B cell (primary cell): ENCODE measurements at regions not wholly inside any gene's neighbourhood (a gene's known extent, or its start where the extent isn't known, plus 50 kb on each side); places are given as distances from the start of the nearest gene placed in this dataset.

Source experiments
- ATAC-seq: fragments of 200-7000 bp; cut with Tn5 transposase; one replicate; pipeline ENCODE4 v1.10.0; 2021; ENCODE audit warnings: low read depth, mild to moderate bottlenecking, moderate number of reproducible peaks, moderate library complexity
- CTCF ChIA-PET: fragments of 350-600 bp; sonication (Branson Sonifier 250); formaldehyde crosslinking; loops from one replicate; lab custom pipeline; 2021; ENCODE audit warnings: antibody characterized with exemption, inconsistent platforms; lab: Charles Lee
- POLR2A ChIA-PET: fragments of 350-600 bp; sonication (Branson Sonifier 250); formaldehyde crosslinking; loops from one replicate; lab custom pipeline; 2021; ENCODE audit warnings: antibody characterized with exemption; lab: Charles Lee
- DNase-seq: peaks from one replicate; pipeline ENCODE4 v3.0.0; 2013
- H2AFZ ChIP-seq: 2 replicates; pipeline ENCODE4 v1.6.1; 2012; ENCODE audit warnings: mild to moderate bottlenecking, low read depth, low read length; ENCODE audit not compliant: insufficient read depth, poor library complexity, severe bottlenecking
- H3K27ac ChIP-seq, 2 donors: 1 replicate in 1 of 2; 2 replicates in 1 of 2; pipeline ENCODE4 v1.5.1; 2012 to 2013; ENCODE audit warnings: low read length in 2 of 2, mild to moderate bottlenecking in 2 of 2, moderate library complexity in 1 of 2
- H3K27me3 ChIP-seq, 4 experiments: fragments of 200-600 bp in 1 of 4; sonication (generic) in 1 of 4; replicated peaks in 1 of 4; 1 replicate in 2 of 4; 2 replicates in 2 of 4; pipeline versions ENCODE4 v1.6.1 to v1.7.0; 2013 to 2016; ENCODE audit warnings: low read length in 3 of 4, mild to moderate bottlenecking in 2 of 4, mixed read lengths in 1 of 4, moderate library complexity in 1 of 4; ENCODE audit not compliant: insufficient read depth in 4 of 4, control insufficient read depth in 3 of 4; ENCODE audit errors: control extremely low read depth in 1 of 4
- H3K36me3 ChIP-seq, 2 experiments: replicated peaks in 1 of 2; 1 replicate in 1 of 2; 2 replicates in 1 of 2; pipeline versions ENCODE4 v1.6.1 to v1.7.1; 2013; ENCODE audit warnings: low read length in 1 of 2; ENCODE audit not compliant: insufficient read depth in 2 of 2, control insufficient read depth in 1 of 2; ENCODE audit errors: control extremely low read depth in 1 of 2, extremely low read depth in 1 of 2
- H3K4me1 ChIP-seq, 2 donors: fragments of 200-600 bp in 1 of 2; sonication (generic) in 1 of 2; 1 replicate in 1 of 2; 2 replicates in 1 of 2; pipeline versions ENCODE4 v1.5.1 to v1.6.1; 2013 to 2017; ENCODE audit warnings: low read length in 2 of 2; ENCODE audit not compliant: control insufficient read depth in 2 of 2, insufficient read depth in 2 of 2
- H3K4me2 ChIP-seq: replicated peaks from 2 replicates; pipeline ENCODE3; 2012; ENCODE audit warnings: mild to moderate bottlenecking, low read depth, low read length; ENCODE audit not compliant: poor library complexity, severe bottlenecking
- H3K4me3 ChIP-seq, 5 experiments: fragments of 200-600 bp in 1 of 5; sonication (generic) in 1 of 5; 1 replicate in 3 of 5; 2 replicates in 2 of 5; pipeline versions ENCODE4 v1.5.1 to v1.7.0; 2011 to 2016; ENCODE audit warnings: low read length in 4 of 5, mild to moderate bottlenecking in 4 of 5, low read depth in 2 of 5, control low read depth in 1 of 5, moderate library complexity in 1 of 5; ENCODE audit not compliant: insufficient read depth in 1 of 5; ENCODE audit errors: control extremely low read depth in 1 of 5, extremely low read depth in 1 of 5
- H3K79me2 ChIP-seq: fragments of 200-600 bp; sonication (generic); one replicate; pipeline ENCODE4 v1.6.0; 2016; ENCODE audit warnings: low read length; ENCODE audit not compliant: control insufficient read depth, insufficient read depth
- H3K9ac ChIP-seq: fragments of 200-600 bp; sonication (generic); 2 replicates; pipeline ENCODE4 v1.6.1; 2017; ENCODE audit warnings: mild to moderate bottlenecking, low read length, moderate library complexity
- H3K9me3 ChIP-seq, 3 donors: one replicate each; pipeline versions ENCODE4 v1.6.1 to v1.7.1; 2013; ENCODE audit warnings: low read length in 2 of 3; ENCODE audit not compliant: control insufficient read depth in 2 of 3, insufficient read depth in 1 of 3; ENCODE audit errors: control extremely low read depth in 1 of 3
- H4K20me1 ChIP-seq: 2 replicates; pipeline ENCODE4 v1.6.0; 2012; ENCODE audit warnings: mild to moderate bottlenecking, low read length; ENCODE audit not compliant: insufficient read depth, control insufficient read depth, poor library complexity, severe bottlenecking
- H3K27ac Mint-ChIP-seq: one replicate; pipeline ENCODE4 v1.8.0; 2021; ENCODE audit warnings: mixed read lengths
- H3K27me3 Mint-ChIP-seq: one replicate; pipeline ENCODE4 v1.8.0; 2021; ENCODE audit warnings: mixed read lengths
- H3K4me1 Mint-ChIP-seq: one replicate; pipeline ENCODE4 v1.8.0; 2021; ENCODE audit warnings: mixed read lengths
- H3K4me3 Mint-ChIP-seq: one replicate; pipeline ENCODE4 v1.8.0; 2021; ENCODE audit warnings: mixed read lengths
- H3K9me3 Mint-ChIP-seq: one replicate; pipeline ENCODE4 v1.8.0; 2022; ENCODE audit warnings: mixed read lengths; ENCODE audit not compliant: insufficient read depth
- CTCF ChIP-seq: fragments of 200-600 bp; IDR thresholded peaks from one replicate; pipeline ENCODE4 v1.8.0; 2022; ENCODE audit warnings: antibody characterized with exemption, mild to moderate bottlenecking
- EZH2 ChIP-seq: IDR thresholded peaks from 2 replicates; pipeline ENCODE4 v1.6.1; 2012; ENCODE audit warnings: borderline replicate concordance, low read depth, mild to moderate bottlenecking, moderate library complexity, low read length; ENCODE audit not compliant: insufficient read depth, poor library complexity, severe bottlenecking
- WGBS: methylation state at CpG from one replicate; pipeline ENCODE4 v1.1.5; 2013; ENCODE audit warnings: missing lambda C conversion rate; ENCODE audit not compliant: insufficient coverage; 5-methylcytosine and 5-hydroxymethylcytosine counted together
- intact Hi-C: fragments of 100-400 bp; cut with micrococcal nuclease; formaldehyde crosslinking; loops from one replicate; pipeline ENCODE4 v1.10.0; 2022

DNA sequence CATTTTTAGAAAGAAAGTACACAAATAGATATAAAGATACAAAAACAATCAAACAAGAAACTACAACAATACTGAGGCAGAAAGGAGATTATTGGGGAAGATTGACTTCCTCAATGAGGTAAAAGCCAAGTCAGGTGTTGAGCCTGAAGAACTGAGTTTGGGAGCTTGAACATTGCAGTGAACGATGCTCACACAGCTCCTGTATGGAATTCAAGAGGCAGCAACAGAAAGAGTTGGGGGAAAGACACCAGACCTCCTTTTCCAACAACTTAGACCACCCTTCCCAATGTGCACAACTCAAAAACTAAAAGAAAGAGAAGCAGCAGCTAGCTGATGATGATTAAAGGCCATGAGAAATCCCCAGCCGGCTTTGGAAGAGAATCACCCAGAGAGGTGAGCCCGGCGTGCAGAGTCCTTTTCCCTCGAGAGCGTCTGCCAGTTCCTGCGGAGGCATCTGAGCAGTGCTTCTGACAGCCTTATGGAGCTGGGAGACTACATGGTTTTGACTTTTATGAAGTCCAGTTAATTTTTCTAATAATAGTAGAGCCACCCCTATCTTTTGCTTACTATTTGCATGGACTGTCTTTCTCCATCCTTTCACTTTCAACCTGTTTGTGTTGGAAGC is 106.9 kb upstream of the RFX8 start:
- Histone ChIP-seq H2AFZ (no peak overlapping the region), H3K27ac (no peak overlapping the region), H3K4me2 (no peak overlapping the region), H3K4me1 (no peaks in the 10 kb centered on the region), H3K79me2 (no peaks in the 10 kb centered on the region), H3K36me3 (no peaks in the 10 kb centered on the region), H3K9ac (no peak overlapping the region), H3K9me3 (peaks cover 0 to 4% (median 0%) of the 10 kb centered on the region in 3 donors), H3K27me3 (no peaks in the 10 kb centered on the region), H4K20me1 (no peaks in the 10 kb centered on the region), H3K4me3 (no peak overlapping the region)
- Mint-ChIP-seq H3K4me1 (no peaks in the 10 kb centered on the region), H3K4me3 (no peak overlapping the region), H3K27ac (no peak overlapping the region), H3K9me3 (peaks cover 9% of the 10 kb centered on the region), H3K27me3 (peaks cover 7% of the 10 kb centered on the region)
- DNase-seq, result no peak
- TF ChIP-seq CTCF (no peak), EZH2 (no peak)
- ChIA-PET CTCF (interaction anchor here (0.7 kb wide), 1 partner anchor 244 kb away, joined by 3 read pairs; no protein-coding TSS in a partner anchor), POLR2A (no interaction called here)
- intact Hi-C loops, result no loop called here
- no peak for ATAC-seq
- WGBS, result 98% methylated on average over 6 of the region's 7 CpGs

DNA sequence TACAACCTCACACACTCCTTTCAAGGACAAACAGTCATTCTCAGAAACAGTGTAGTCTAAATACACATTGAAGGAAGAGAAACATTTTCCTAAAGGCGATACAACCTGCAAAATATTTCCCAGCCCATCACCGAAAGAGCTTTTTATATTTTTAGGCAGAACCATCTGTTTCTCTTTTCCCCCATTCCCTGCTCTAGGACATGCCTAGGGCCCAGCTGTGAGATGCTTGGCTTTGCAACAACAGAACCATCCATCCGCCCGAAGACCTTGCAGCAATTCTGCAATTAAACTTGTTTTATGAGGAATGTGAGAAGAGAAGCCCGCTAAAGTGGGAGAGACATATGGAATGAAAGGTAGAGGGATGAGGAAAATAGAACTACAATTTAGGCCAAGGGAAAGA is 105.6 kb upstream of the RFX8 start:
- no peak overlapping the region for H2AFZ ChIP-seq
- H3K9me3 Mint-ChIP-seq, result peaks cover 9% of the 10 kb centered on the region
- no peak overlapping the region for H3K27ac Mint-ChIP-seq
- no peak overlapping the region for H3K4me3 ChIP-seq
- H3K4me3 Mint-ChIP-seq, result no peak overlapping the region
- TF ChIP-seq CTCF, result no peak
- no peak for TF ChIP-seq EZH2
- no peak for DNase-seq
- H3K9me3 ChIP-seq, result peaks cover 0 to 4% (median 0%) of the 10 kb centered on the region in 3 donors
- no peak overlapping the region for H3K9ac ChIP-seq
- H3K4me1 ChIP-seq, result no peaks in the 10 kb centered on the region
- H3K36me3 ChIP-seq, result no peaks in the 10 kb centered on the region
- H3K4me2 ChIP-seq, result no peak overlapping the region
- ChIA-PET CTCF (no interaction called here), POLR2A (no interaction called here)
- H3K27me3 ChIP-seq, result no peaks in the 10 kb centered on the region
- no peaks in the 10 kb centered on the region for H3K4me1 Mint-ChIP-seq
- H3K79me2 ChIP-seq, result no peaks in the 10 kb centered on the region
- intact Hi-C loops, result no loop called here
- ATAC-seq, result no peak
- no peaks in the 10 kb centered on the region for H4K20me1 ChIP-seq
- H3K27ac ChIP-seq, result no peak overlapping the region
- no CpG with 5 or more reads among the region's 5 CpGs for WGBS
- peaks cover 7% of the 10 kb centered on the region for H3K27me3 Mint-ChIP-seq
